Type B pancreatic cell (in vitro differentiated cells): ENCODE measurements at regions not wholly inside any gene's neighbourhood (a gene's known extent, or its start where the extent isn't known, plus 50 kb on each side); places are given as distances from the start of the nearest gene placed in this dataset.

ENCODE experiments used
- DNase-seq: peaks from one replicate; pipeline ENCODE4 v3.0.0; 2021; ENCODE audit warnings: mixed read lengths; ENCODE audit not compliant: unreplicated experiment; ENCODE audit errors: extremely low spot score
- H3K27ac Mint-ChIP-seq: 2 replicates; pipeline ENCODE4 v1.8.0; 2021; ENCODE audit warnings: mild to moderate bottlenecking, mixed read lengths
- H3K27me3 Mint-ChIP-seq: 2 replicates; pipeline ENCODE4 v1.8.0; 2021; ENCODE audit warnings: mixed read lengths
- H3K36me3 Mint-ChIP-seq: 2 replicates; pipeline ENCODE4 v1.8.0; 2021; ENCODE audit warnings: mixed read lengths
- H3K4me1 Mint-ChIP-seq: one replicate; pipeline ENCODE4 v1.8.0; 2021; ENCODE audit warnings: mixed read lengths; ENCODE audit not compliant: unreplicated experiment
- H3K4me3 Mint-ChIP-seq: 2 replicates; pipeline ENCODE4 v1.8.0; 2021; ENCODE audit warnings: mild to moderate bottlenecking, mixed read lengths
- H3K9me3 Mint-ChIP-seq: 2 replicates; pipeline ENCODE4 v1.8.0; 2021; ENCODE audit warnings: mixed read lengths
- TF ChIP-seq, protein P1 (sequence below): fragments of 200-600 bp; sonication (generic); conservative IDR thresholded peaks from 2 replicates; pipeline ENCODE4 v1.5.0; 2021; ENCODE audit warnings: antibody characterized with exemption, mild to moderate bottlenecking

DNA sequence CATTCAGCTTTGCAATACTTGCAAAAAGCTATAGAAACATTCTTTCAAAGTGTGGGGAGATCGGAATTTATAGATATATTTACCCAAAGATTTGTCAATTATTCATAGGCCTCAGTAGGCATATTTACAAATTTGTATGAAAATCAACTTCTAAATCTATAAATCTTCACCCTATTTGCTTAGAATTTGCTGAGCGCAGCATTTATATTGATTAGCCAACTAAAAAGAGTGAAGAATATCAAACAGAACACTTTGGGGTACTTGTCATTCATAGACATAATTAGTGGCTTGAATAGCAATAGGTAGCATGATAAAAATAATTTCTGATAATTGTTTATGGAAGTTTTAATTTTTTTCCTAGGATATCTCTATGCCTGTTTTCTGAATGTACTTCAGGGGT, 244.5 kb upstream of the SLC35B3 start:
- no peak for DNase-seq
- Mint-ChIP-seq H3K4me1 (no peaks in the 10 kb centered on the region), H3K27ac (no peak overlapping the region), H3K9me3 (no peaks in the 10 kb centered on the region), H3K27me3 (no peaks in the 10 kb centered on the region), H3K36me3 (no peaks in the 10 kb centered on the region), H3K4me3 (no peak overlapping the region)
- TF ChIP-seq, protein P1, sequence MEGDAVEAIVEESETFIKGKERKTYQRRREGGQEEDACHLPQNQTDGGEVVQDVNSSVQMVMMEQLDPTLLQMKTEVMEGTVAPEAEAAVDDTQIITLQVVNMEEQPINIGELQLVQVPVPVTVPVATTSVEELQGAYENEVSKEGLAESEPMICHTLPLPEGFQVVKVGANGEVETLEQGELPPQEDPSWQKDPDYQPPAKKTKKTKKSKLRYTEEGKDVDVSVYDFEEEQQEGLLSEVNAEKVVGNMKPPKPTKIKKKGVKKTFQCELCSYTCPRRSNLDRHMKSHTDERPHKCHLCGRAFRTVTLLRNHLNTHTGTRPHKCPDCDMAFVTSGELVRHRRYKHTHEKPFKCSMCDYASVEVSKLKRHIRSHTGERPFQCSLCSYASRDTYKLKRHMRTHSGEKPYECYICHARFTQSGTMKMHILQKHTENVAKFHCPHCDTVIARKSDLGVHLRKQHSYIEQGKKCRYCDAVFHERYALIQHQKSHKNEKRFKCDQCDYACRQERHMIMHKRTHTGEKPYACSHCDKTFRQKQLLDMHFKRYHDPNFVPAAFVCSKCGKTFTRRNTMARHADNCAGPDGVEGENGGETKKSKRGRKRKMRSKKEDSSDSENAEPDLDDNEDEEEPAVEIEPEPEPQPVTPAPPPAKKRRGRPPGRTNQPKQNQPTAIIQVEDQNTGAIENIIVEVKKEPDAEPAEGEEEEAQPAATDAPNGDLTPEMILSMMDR = no peak

DNA sequence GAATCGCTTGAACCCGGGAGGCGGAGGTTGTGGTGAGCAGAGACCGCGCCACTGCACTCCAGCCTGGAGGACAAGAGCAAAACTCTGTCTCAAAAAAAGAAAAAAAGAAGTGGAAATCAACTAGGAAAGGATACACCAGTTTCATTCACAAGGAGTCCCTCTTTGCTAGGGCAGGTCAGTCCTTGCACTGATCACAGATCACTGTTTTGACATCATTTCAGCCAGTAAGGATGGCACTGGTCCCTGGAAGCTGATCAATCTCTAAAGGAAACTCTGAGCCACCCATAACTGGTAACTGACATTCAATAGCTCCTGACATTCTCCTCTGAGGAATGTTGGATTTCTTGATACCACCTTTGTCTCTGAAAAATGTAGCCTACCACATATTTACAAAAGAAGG, 243.1 kb upstream of the SLC35B3 start:
- Mint-ChIP-seq H3K4me1 (no peaks in the 10 kb centered on the region), H3K9me3 (no peaks in the 10 kb centered on the region), H3K27ac (no peak overlapping the region), H3K4me3 (no peak overlapping the region), H3K36me3 (no peaks in the 10 kb centered on the region), H3K27me3 (no peaks in the 10 kb centered on the region)
- TF ChIP-seq, protein P1 = no peak
- DNase-seq = no peak

DNA sequence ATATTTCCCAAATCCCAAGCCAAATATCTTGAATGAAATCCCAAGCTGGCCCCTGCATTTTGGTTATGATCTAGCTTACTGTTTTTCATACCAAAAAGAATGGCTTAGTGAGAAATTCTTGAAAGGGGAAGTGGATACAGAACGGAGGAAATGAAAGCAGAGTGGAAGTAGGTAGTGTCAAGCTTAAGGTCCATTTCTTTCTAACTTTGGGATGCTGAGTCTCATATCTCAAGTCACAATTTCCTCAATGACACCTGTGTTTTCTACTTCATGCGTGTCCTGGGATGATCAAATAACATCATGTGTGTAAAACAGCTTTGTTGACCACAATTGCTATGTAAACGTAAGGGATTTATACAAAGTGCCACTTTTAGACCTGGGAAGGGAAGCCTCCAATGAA, 238.8 kb upstream of the SLC35B3 start:
- Mint-ChIP-seq H3K27me3 (no peaks in the 10 kb centered on the region), H3K9me3 (no peaks in the 10 kb centered on the region), H3K36me3 (no peaks in the 10 kb centered on the region), H3K27ac (no peak overlapping the region), H3K4me1 (no peaks in the 10 kb centered on the region), H3K4me3 (no peak overlapping the region)
- DNase-seq = no peak
- TF ChIP-seq, protein P1 = no peak

DNA sequence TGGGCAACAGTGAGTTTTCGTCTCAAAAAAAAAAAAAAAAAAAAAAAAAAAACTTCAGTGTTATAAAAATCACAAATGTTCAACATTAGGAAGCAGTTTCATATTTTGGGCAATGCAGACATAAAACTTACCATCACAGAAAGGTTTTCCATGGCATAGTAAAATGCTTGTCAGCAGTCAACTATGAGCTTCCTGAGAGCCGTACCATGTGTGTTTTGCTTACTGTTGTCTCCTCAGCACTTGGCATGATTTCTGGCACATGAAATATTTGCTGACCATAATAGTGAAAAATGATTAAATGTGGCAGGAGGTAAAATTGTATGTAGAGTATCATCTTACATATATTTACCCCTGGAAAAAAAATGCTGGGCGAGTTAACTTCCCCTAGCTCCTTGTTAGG, 237.5 kb upstream of the SLC35B3 start:
- H3K4me3 Mint-ChIP-seq = no peak overlapping the region
- no peaks in the 10 kb centered on the region for H3K36me3 Mint-ChIP-seq
- no peak overlapping the region for H3K27ac Mint-ChIP-seq
- H3K9me3 Mint-ChIP-seq = no peaks in the 10 kb centered on the region
- no peak for DNase-seq
- H3K4me1 Mint-ChIP-seq = no peaks in the 10 kb centered on the region
- H3K27me3 Mint-ChIP-seq = no peaks in the 10 kb centered on the region
- TF ChIP-seq, protein P1 = no peak

DNA sequence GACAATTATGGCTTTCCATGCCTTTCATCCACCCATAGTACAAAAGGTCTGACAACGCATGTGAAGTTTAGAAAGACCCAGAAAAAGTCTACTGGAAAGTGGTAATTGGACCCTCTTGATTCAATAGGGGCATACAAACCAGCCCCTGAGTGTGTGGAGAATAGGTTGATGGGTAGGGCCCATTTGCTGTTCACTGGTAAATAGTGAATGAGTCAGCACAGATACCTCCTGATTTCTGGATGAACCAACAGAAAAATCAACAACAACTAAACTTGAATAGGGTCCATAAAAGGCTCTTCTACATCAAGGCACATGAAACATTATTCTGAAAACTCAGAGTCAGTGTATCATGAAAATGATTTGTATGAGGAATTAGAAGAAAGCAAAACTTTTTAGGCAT, 235.4 kb upstream of the SLC35B3 start:
- TF ChIP-seq, protein P1 = no peak

DNA sequence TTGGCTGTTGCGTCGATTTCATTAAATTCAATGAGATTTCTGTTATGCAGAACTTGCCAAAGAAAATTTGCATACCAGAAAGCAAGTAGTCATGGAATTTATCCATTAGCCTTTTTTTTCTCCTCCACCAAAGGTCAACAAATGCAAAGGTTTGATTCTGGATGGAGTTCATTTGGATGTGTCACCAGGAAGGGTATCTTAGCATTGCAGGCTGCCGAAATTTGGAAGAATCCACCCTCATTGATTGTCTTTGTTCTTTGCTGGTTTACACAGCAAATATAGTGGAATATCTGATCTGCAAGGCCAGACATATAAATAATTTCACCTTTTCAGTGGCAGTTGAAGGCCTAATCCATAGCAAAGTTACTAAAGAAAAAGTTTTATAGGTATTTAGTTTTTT, 229.4 kb upstream of the SLC35B3 start:
- Mint-ChIP-seq H3K27me3 (no peaks in the 10 kb centered on the region), H3K27ac (no peak overlapping the region), H3K4me3 (no peak overlapping the region), H3K36me3 (no peaks in the 10 kb centered on the region), H3K4me1 (no peaks in the 10 kb centered on the region), H3K9me3 (no peaks in the 10 kb centered on the region)
- no peak for DNase-seq
- TF ChIP-seq, protein P1 = no peak

More for the DNA sequence above, 235.4 kb upstream of the SLC35B3 start:
- Mint-ChIP-seq H3K27ac (no peak overlapping the region), H3K27me3 (no peaks in the 10 kb centered on the region), H3K4me3 (no peak overlapping the region), H3K4me1 (no peaks in the 10 kb centered on the region), H3K36me3 (no peaks in the 10 kb centered on the region), H3K9me3 (no peaks in the 10 kb centered on the region)
- no peak for DNase-seq
